IPS-18a (cell line): ENCODE measurements at regions not wholly inside any gene's neighbourhood (a gene's known extent, or its start where the extent isn't known, plus 50 kb on each side); places are given as distances from the start of the nearest gene placed in this dataset.
"Not testable (repeated sequence)": the region's sequence is repeated elsewhere in the genome, so short reads cannot be mapped to it uniquely, and the experiment has no call there.

Experiments
- H3K27ac ChIP-seq: one replicate; pipeline ENCODE4 v1.5.1; 2013; ENCODE audit warnings: low read length
- H3K27me3 ChIP-seq: one replicate; pipeline ENCODE4 v1.6.1; 2013; ENCODE audit warnings: mild to moderate bottlenecking, low read length; ENCODE audit not compliant: control insufficient read depth, insufficient read depth
- H3K36me3 ChIP-seq: one replicate; pipeline ENCODE4 v1.6.1; 2013; ENCODE audit warnings: low read depth, low read length; ENCODE audit not compliant: control insufficient read depth
- H3K4me1 ChIP-seq: one replicate; pipeline ENCODE4 v1.6.1; 2013; ENCODE audit warnings: low read depth, low read length; ENCODE audit not compliant: control insufficient read depth
- H3K4me3 ChIP-seq: one replicate; pipeline ENCODE4 v1.5.1; 2013; ENCODE audit warnings: low read length
- H3K9ac ChIP-seq: one replicate; pipeline ENCODE4 v1.6.1; 2013; ENCODE audit warnings: mild to moderate bottlenecking, low read length, moderate library complexity
- H3K9me3 ChIP-seq: one replicate; pipeline ENCODE4 v1.6.1; 2013; ENCODE audit warnings: low read depth, low read length; ENCODE audit not compliant: control insufficient read depth

GRCh38 chr2:111566068-111566467, 317.9 kb downstream of the ANAPC1 start:
- not testable (repeated sequence) for H3K4me3 ChIP-seq, H3K9ac ChIP-seq, H3K4me1 ChIP-seq, H3K27me3 ChIP-seq, H3K36me3 ChIP-seq, H3K27ac ChIP-seq, H3K9me3 ChIP-seq

GRCh38 chr2:111567233-111567632, 316.8 kb downstream of the ANAPC1 start:
- H3K36me3 ChIP-seq, H3K9me3 ChIP-seq, H3K4me1 ChIP-seq: not testable (repeated sequence)

GRCh38 chr2:111569356-111570199, 314.4 kb downstream of the ANAPC1 start:
- not testable (repeated sequence) for H3K27me3 ChIP-seq, H3K4me1 ChIP-seq, H3K27ac ChIP-seq, H3K9ac ChIP-seq, H3K4me3 ChIP-seq, H3K9me3 ChIP-seq, H3K36me3 ChIP-seq

More at GRCh38 chr2:111567233-111567632, 316.8 kb downstream of the ANAPC1 start:
- not testable (repeated sequence) for H3K27me3 ChIP-seq, H3K4me3 ChIP-seq, H3K9ac ChIP-seq, H3K27ac ChIP-seq

- not testable (repeated sequence) for H3K4me1 ChIP-seq, H3K27ac ChIP-seq, H3K27me3 ChIP-seq, H3K4me3 ChIP-seq, H3K9ac ChIP-seq, H3K9me3 ChIP-seq, H3K36me3 ChIP-seq
Measured at GRCh38 chr2:111570300-111571114, 313.5 kb downstream of the ANAPC1 start.

- not testable (repeated sequence) for H3K4me1 ChIP-seq, H3K36me3 ChIP-seq, H3K27me3 ChIP-seq, H3K9ac ChIP-seq, H3K27ac ChIP-seq, H3K4me3 ChIP-seq, H3K9me3 ChIP-seq
Measured at GRCh38 chr2:111574803-111575202, 309.2 kb downstream of the ANAPC1 start.

GRCh38 chr2:111577154-111577885, 306.7 kb downstream of the ANAPC1 start:
- H3K9ac ChIP-seq, H3K9me3 ChIP-seq, H3K27me3 ChIP-seq, H3K4me1 ChIP-seq, H3K27ac ChIP-seq, H3K36me3 ChIP-seq, H3K4me3 ChIP-seq: not testable (repeated sequence)

GRCh38 chr2:111579500-111580134, 304.4 kb downstream of the ANAPC1 start:
- not testable (repeated sequence) for H3K4me3 ChIP-seq, H3K36me3 ChIP-seq, H3K9me3 ChIP-seq, H3K27me3 ChIP-seq, H3K27ac ChIP-seq, H3K4me1 ChIP-seq, H3K9ac ChIP-seq

GRCh38 chr2:111580616-111581015, 303.4 kb downstream of the ANAPC1 start:
- H3K4me1 ChIP-seq, H3K4me3 ChIP-seq, H3K27me3 ChIP-seq, H3K9ac ChIP-seq, H3K36me3 ChIP-seq, H3K27ac ChIP-seq, H3K9me3 ChIP-seq: not testable (repeated sequence)

GRCh38 chr2:111582090-111582489, 301.9 kb downstream of the ANAPC1 start:
- not testable (repeated sequence) for H3K4me1 ChIP-seq, H3K9ac ChIP-seq, H3K27me3 ChIP-seq, H3K4me3 ChIP-seq, H3K27ac ChIP-seq, H3K36me3 ChIP-seq, H3K9me3 ChIP-seq

GRCh38 chr2:111583480-111583879, 300.5 kb downstream of the ANAPC1 start:
- H3K4me3 ChIP-seq, H3K36me3 ChIP-seq, H3K9ac ChIP-seq, H3K27me3 ChIP-seq, H3K27ac ChIP-seq, H3K9me3 ChIP-seq, H3K4me1 ChIP-seq: not testable (repeated sequence)

- not testable (repeated sequence) for H3K27me3 ChIP-seq
Measured at GRCh38 chr2:111584540-111584939, 299.5 kb downstream of the ANAPC1 start.

More at GRCh38 chr2:111584540-111584939, 299.5 kb downstream of the ANAPC1 start:
- H3K9ac ChIP-seq, H3K9me3 ChIP-seq, H3K4me3 ChIP-seq, H3K36me3 ChIP-seq, H3K4me1 ChIP-seq, H3K27ac ChIP-seq: not testable (repeated sequence)
